Endothelial cell (in vitro differentiated cells): ENCODE measurements at regions not wholly inside any gene's neighbourhood (a gene's known extent, or its start where the extent isn't known, plus 50 kb on each side); places are given as distances from the start of the nearest gene placed in this dataset.
"Not testable (repeated sequence)": the region's sequence is repeated elsewhere in the genome, so short reads cannot be mapped to it uniquely, and the experiment has no call there.

Source experiments
- DNase-seq: peaks from one replicate; pipeline ENCODE4 v3.0.0; 2021; ENCODE audit warnings: low spot score
- H3K27ac Mint-ChIP-seq: one replicate; pipeline ENCODE4 v1.8.0; 2021; ENCODE audit warnings: mixed read lengths, inconsistent platforms; ENCODE audit not compliant: unreplicated experiment
- H3K27me3 Mint-ChIP-seq: one replicate; pipeline ENCODE4 v1.8.0; 2021; ENCODE audit warnings: mild to moderate bottlenecking, moderate library complexity, mixed read lengths, inconsistent platforms; ENCODE audit not compliant: unreplicated experiment
- H3K36me3 Mint-ChIP-seq: one replicate; pipeline ENCODE4 v1.8.0; 2021; ENCODE audit warnings: mild to moderate bottlenecking, low read depth, mixed read lengths, inconsistent platforms; ENCODE audit not compliant: unreplicated experiment
- H3K4me1 Mint-ChIP-seq: one replicate; pipeline ENCODE4 v1.8.0; 2021; ENCODE audit warnings: mild to moderate bottlenecking, mixed read lengths, inconsistent platforms; ENCODE audit not compliant: unreplicated experiment
- H3K4me3 Mint-ChIP-seq: one replicate; pipeline ENCODE4 v1.8.0; 2021; ENCODE audit warnings: mild to moderate bottlenecking, mixed read lengths, inconsistent platforms; ENCODE audit not compliant: unreplicated experiment
- H3K9me3 Mint-ChIP-seq: one replicate; pipeline ENCODE4 v1.8.0; 2021; ENCODE audit warnings: mixed read lengths, inconsistent platforms; ENCODE audit not compliant: unreplicated experiment
- TF ChIP-seq, protein P1 (sequence below): fragments of 200-600 bp; sonication (generic); IDR thresholded peaks from one replicate; pipeline ENCODE4 v1.5.0; 2021; ENCODE audit warnings: antibody characterized with exemption; ENCODE audit not compliant: unreplicated experiment

DNA sequence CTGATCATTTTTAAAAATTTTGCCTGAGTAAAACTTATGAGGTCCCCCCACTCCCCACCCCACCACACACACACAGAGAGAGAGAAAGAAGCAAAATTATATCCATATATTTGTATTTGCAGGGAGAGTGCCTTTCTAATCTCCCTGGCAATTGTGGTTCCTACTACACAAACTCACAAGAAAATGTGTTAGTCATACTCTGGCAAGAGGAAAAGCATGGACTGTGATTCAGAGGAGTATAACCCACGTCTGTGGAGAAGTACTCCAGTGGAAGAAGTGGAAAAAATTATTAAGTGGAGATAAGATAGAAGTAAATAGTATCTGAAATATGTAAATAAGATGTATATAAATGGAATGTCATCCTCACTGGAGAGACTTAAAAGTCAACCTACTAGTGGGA is 114.0 kb downstream of the DSEL start:
- Mint-ChIP-seq H3K4me1 (no peaks in the 10 kb centered on the region), H3K4me3 (no peak overlapping the region), H3K9me3 (no peaks in the 10 kb centered on the region), H3K36me3 (no peaks in the 10 kb centered on the region), H3K27ac (no peak overlapping the region), H3K27me3 (no peaks in the 10 kb centered on the region)
- TF ChIP-seq, protein P1, sequence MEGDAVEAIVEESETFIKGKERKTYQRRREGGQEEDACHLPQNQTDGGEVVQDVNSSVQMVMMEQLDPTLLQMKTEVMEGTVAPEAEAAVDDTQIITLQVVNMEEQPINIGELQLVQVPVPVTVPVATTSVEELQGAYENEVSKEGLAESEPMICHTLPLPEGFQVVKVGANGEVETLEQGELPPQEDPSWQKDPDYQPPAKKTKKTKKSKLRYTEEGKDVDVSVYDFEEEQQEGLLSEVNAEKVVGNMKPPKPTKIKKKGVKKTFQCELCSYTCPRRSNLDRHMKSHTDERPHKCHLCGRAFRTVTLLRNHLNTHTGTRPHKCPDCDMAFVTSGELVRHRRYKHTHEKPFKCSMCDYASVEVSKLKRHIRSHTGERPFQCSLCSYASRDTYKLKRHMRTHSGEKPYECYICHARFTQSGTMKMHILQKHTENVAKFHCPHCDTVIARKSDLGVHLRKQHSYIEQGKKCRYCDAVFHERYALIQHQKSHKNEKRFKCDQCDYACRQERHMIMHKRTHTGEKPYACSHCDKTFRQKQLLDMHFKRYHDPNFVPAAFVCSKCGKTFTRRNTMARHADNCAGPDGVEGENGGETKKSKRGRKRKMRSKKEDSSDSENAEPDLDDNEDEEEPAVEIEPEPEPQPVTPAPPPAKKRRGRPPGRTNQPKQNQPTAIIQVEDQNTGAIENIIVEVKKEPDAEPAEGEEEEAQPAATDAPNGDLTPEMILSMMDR: no peak
- no peak for DNase-seq

DNA sequence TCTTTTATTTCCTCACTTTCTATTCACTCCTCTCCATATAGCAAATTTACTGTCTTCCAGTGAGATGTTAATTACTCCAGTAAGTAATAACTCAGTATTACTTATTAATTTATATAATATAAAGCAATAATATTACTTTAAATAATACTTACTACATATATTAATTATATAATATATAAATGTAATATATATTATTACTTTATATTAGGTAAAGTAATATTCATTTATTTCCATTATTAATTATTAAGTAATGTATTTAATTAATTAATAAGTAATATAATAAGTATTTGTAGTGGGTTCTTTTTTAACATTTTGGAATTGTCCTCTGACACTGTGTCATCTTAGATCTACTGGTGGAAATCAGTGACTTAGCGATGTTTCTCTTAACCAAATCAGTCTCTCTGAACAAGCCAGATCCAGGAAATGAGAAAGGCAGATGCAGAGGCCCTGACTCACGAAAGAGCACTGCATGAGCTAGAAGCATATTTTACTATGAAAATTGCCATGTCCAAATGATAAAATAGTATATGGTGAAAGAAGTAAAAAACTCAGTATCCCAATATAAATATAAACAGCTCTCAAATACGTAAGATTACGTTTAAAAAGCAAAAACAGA is 115.9 kb downstream of the DSEL start:
- Mint-ChIP-seq H3K36me3 (no peaks in the 10 kb centered on the region), H3K9me3 (no peaks in the 10 kb centered on the region), H3K4me1 (no peaks in the 10 kb centered on the region), H3K27me3 (no peaks in the 10 kb centered on the region), H3K27ac (no peak overlapping the region), H3K4me3 (no peak overlapping the region)
- DNase-seq: no peak
- TF ChIP-seq, protein P1: no peak

DNA sequence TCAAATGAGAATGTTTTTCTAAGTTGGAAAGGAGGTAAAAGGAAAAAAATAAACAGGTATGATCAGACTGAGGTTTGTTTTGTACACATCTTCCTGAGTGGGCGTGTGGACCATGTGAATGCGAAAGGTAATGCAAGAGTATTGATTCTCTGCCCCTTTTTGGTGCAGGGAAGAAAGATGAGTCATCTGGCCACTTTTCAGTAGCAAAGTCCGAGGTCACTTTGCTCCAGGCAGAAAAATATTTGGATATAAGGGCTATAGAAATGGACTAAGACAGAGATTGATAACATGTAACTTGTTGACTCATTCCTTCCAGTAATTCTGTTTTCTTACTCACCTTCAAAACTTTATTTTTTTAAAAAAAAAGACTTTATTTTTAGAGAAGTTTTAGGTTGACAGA is 130.5 kb downstream of the DSEL start:
- no peak overlapping the region for H3K27ac Mint-ChIP-seq
- TF ChIP-seq, protein P1: no peak
- no peaks in the 10 kb centered on the region for H3K9me3 Mint-ChIP-seq
- H3K4me1 Mint-ChIP-seq: no peaks in the 10 kb centered on the region
- H3K4me3 Mint-ChIP-seq: no peak overlapping the region
- DNase-seq: no peak
- H3K36me3 Mint-ChIP-seq: no peaks in the 10 kb centered on the region
- peaks cover 3% of the 10 kb centered on the region for H3K27me3 Mint-ChIP-seq

DNA sequence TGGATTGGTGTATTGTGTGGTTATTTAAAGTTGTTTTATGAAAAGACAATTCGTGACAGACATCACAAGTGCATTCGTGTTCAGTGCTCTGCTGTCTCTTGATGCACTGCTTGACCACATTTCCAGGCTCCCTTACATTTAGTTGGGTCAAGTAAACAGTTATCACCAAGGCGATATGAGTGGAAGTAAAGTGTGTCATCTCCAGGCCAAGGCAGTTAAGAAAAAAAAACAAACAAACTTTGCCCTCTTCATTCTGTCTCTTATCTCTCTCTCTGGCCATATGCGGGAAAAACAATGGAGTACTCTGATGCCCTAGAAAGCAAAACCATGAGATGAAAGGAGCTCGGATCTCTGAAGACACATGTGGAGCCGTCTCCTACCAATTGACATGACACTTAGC is 131.1 kb downstream of the DSEL start:
- Mint-ChIP-seq H3K36me3 (no peaks in the 10 kb centered on the region), H3K4me1 (no peaks in the 10 kb centered on the region), H3K4me3 (no peak overlapping the region), H3K27me3 (peaks cover 3% of the 10 kb centered on the region), H3K9me3 (no peaks in the 10 kb centered on the region), H3K27ac (no peak overlapping the region)
- no peak for DNase-seq
- TF ChIP-seq, protein P1: no peak

DNA sequence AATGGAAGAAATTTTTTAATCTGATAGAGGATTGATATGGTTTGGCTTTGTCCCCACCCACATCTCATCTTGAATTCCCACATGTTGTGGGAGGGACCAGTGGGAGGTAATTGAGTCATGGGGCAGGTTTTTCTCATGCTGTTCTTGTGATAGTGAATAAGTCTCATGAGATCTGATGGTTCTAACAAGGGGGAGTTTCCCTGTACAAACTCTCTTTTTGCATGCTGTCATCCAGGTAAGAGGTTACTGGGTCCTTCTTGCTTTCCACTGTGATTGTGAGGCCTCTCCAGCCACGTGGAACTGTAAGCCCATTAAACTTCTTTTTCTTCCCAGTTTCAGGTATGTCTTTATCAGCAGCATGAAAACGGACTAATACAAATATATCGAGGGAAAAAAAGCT is 132.5 kb downstream of the DSEL start:
- DNase-seq, H3K9me3 Mint-ChIP-seq, H3K4me3 Mint-ChIP-seq, H3K4me1 Mint-ChIP-seq, H3K27ac Mint-ChIP-seq, H3K27me3 Mint-ChIP-seq, H3K36me3 Mint-ChIP-seq: not testable (repeated sequence)
